ENCODE measurements at regions not wholly inside any gene's neighbourhood (a gene's known extent, or its start where the extent isn't known, plus 50 kb on each side); places are given as distances from the start of the nearest gene placed in this dataset.

DNA sequence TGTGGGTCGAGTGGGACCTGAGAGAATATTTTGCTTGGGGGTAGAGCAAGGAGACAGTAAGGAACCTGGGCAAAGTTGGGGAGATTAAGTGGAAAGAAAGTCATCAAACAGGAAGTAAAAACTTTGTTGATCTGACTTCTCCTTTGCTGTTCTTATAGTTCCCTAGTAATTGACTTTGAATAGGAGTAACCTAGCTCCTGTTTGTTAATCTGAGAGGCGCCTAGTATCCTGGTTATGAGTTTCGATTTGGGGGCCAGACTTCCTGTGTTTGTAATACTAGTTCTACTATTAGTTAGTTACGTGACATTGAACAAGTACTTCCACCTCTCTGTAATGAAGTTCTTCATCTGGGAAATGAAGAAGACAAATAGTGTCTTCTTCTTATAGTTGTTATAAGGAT, 99.1 kb downstream of the ZNF365 start:
- intact Hi-C loops (cut with DNase I; ENCODE audit: low total_unique reads), result no loop called here
- Histone ChIP-seq H3K36me3 (ENCODE audit: low read depth, missing control alignments) (no peaks in the 10 kb centered on the region), H3K27ac (no peak overlapping the region), H3K27me3 (no peaks in the 10 kb centered on the region), H3K4me1 (no peaks in the 10 kb centered on the region), H3K9me3 (no peaks in the 10 kb centered on the region), H3K4me3 (no peak overlapping the region)
- TF ChIP-seq POLR2A (IDR thresholded peaks at IDR 0.05), result no peak
- TF ChIP-seq, protein P1, sequence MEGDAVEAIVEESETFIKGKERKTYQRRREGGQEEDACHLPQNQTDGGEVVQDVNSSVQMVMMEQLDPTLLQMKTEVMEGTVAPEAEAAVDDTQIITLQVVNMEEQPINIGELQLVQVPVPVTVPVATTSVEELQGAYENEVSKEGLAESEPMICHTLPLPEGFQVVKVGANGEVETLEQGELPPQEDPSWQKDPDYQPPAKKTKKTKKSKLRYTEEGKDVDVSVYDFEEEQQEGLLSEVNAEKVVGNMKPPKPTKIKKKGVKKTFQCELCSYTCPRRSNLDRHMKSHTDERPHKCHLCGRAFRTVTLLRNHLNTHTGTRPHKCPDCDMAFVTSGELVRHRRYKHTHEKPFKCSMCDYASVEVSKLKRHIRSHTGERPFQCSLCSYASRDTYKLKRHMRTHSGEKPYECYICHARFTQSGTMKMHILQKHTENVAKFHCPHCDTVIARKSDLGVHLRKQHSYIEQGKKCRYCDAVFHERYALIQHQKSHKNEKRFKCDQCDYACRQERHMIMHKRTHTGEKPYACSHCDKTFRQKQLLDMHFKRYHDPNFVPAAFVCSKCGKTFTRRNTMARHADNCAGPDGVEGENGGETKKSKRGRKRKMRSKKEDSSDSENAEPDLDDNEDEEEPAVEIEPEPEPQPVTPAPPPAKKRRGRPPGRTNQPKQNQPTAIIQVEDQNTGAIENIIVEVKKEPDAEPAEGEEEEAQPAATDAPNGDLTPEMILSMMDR (IDR thresholded peaks at IDR 0.05), result no peak
- no peak for DNase-seq
- WGBS, 2 donors, result 91% methylated on average over 4 of the region's 4 CpGs

DNA sequence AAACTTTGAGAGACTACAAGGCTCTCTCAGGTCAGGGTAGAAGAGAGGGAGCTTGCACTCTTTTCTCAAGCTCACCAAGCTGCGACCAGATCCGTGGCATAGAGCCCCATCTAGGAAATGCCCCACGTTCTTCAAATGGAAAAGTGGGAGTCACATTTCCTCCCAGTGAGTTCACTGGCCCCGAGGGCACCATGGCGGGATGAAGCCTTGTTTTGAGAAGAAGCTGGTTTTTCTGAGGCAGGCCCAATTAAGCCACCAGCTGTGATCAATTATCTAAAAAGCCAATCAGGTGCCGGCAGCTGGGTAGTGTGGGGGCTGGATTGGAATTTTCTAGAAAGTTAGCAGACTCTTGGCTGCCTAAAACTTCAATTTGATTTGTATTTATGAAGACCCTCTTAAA, 101.4 kb downstream of the ZNF365 start:
- WGBS, 2 donors, result 72 to 73% methylated on average over 6 of the region's 6 CpGs
- H3K36me3 ChIP-seq (ENCODE audit: low read depth, missing control alignments), result no peaks in the 10 kb centered on the region
- TF ChIP-seq, protein P1 (IDR thresholded peaks at IDR 0.05), result no peak
- no peak for TF ChIP-seq POLR2A (IDR thresholded peaks at IDR 0.05)
- intact Hi-C loops (cut with DNase I; ENCODE audit: low total_unique reads), result no loop called here
- H3K9me3 ChIP-seq, result no peaks in the 10 kb centered on the region
- H3K4me1 ChIP-seq, result no peaks in the 10 kb centered on the region
- no peaks in the 10 kb centered on the region for H3K27me3 ChIP-seq
- no peak overlapping the region for H3K27ac ChIP-seq
- no peak for DNase-seq
- H3K4me3 ChIP-seq, result no peak overlapping the region

DNA sequence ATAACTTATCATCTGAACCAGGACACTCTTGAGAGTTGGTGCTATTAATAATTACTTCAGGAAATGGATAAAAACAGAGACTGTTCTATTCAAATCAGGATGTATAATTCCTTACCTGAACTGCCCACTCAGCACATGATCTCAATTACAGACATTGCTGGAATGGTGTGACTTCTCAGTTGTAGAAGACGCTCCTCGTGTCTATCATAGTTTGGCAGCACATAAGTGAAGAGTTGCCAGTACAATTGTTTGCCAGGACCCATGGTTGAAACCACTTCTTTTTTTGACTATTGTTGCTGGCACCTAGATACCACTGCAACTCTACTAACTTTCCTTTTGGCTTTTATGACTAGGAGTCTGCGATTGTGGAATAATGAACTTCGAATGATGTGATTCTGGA, 105.4 kb downstream of the ZNF365 start:
- 89 to 93% methylated on average over 4 of the region's 4 CpGs for WGBS, 2 donors
- no peaks in the 10 kb centered on the region for H3K9me3 ChIP-seq
- TF ChIP-seq POLR2A (IDR thresholded peaks at IDR 0.05), result no peak
- TF ChIP-seq, protein P1 (IDR thresholded peaks at IDR 0.05), result no peak
- intact Hi-C loops (cut with DNase I; ENCODE audit: low total_unique reads), result no loop called here
- H3K36me3 ChIP-seq (ENCODE audit: low read depth, missing control alignments), result no peaks in the 10 kb centered on the region
- H3K4me1 ChIP-seq, result no peaks in the 10 kb centered on the region
- H3K27ac ChIP-seq, result no peak overlapping the region
- no peak overlapping the region for H3K4me3 ChIP-seq
- H3K27me3 ChIP-seq, result no peaks in the 10 kb centered on the region
- DNase-seq, result no peak

DNA sequence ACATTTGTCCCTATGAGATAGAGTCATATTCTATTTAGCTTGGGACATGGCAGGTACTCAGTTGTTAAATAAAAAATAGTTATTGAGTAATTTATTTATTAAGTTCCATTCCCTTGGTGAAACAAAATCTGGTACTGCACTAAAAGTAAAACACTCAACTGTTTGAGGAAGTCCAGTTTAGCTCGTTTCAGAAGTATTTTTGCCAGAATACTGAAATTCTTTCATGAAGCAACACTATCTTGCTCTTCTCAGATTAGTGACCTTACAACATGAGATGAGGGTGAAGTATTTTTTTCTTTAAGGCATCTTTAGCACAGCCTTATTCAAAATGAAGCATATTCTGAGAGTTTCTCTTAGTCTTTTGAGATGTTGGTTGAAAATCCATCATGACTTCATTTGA, 106.0 kb downstream of the ZNF365 start:
- H3K27ac ChIP-seq, result no peak overlapping the region
- 36 to 37% methylated on average over 1 of the region's 1 CpG for WGBS, 2 donors
- no peaks in the 10 kb centered on the region for H3K4me1 ChIP-seq
- no peak for DNase-seq
- H3K27me3 ChIP-seq, result no peaks in the 10 kb centered on the region
- H3K4me3 ChIP-seq, result no peak overlapping the region
- no peaks in the 10 kb centered on the region for H3K36me3 ChIP-seq (ENCODE audit: low read depth, missing control alignments)
- TF ChIP-seq POLR2A (IDR thresholded peaks at IDR 0.05), result no peak
- TF ChIP-seq, protein P1 (IDR thresholded peaks at IDR 0.05), result no peak
- intact Hi-C loops (cut with DNase I; ENCODE audit: low total_unique reads), result no loop called here
- H3K9me3 ChIP-seq, result no peaks in the 10 kb centered on the region

GRCh38 chr10:62482581-62482980, 108.4 kb downstream of the ZNF365 start:
- Histone ChIP-seq H3K27ac (no peak overlapping the region), H3K27me3 (no peaks in the 10 kb centered on the region), H3K4me1 (no peaks in the 10 kb centered on the region), H3K4me3 (no peak overlapping the region), H3K36me3 (ENCODE audit: low read depth, missing control alignments) (no peaks in the 10 kb centered on the region), H3K9me3 (no peaks in the 10 kb centered on the region)
- no peak for TF ChIP-seq POLR2A (IDR thresholded peaks at IDR 0.05)
- TF ChIP-seq, protein P1 (IDR thresholded peaks at IDR 0.05), result no peak
- intact Hi-C loops (cut with DNase I; ENCODE audit: low total_unique reads), result no loop called here
- WGBS, 2 donors, result 81 to 88% methylated on average over 1 of the region's 1 CpG
- DNase-seq, result no peak

All from testis (tissue), 2 donors.